CD4-positive, alpha-beta T cell treated with Interleukin-17A for 1 hour (primary cell): ENCODE measurements at regions not wholly inside any gene's neighbourhood (a gene's known extent, or its start where the extent isn't known, plus 50 kb on each side); places are given as distances from the start of the nearest gene placed in this dataset.

Experiments
- DNase-seq: peaks from one replicate; pipeline ENCODE4 v3.0.0-alpha.2; 2020

DNA sequence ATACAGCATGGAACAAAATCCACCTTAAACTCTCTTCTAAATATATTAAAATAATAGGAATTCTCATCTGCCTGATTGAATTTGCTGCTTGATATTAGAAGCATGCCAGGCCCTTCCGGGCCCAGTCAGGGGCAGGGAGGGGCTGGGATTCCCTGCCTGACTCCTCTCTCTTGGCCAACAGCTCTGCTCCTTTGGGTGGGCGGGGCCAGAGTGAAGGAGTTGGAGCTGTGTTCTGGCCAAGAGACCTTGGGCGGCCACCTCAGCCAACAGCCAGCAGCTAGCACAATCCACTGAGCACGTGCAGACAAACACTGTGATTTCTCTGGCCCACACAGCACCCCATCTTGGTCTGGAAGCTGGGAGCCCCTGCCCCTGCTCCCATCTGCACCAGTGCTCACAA is 140.3 kb downstream of the PJA1 start:
- DNase-seq, result no peak

DNA sequence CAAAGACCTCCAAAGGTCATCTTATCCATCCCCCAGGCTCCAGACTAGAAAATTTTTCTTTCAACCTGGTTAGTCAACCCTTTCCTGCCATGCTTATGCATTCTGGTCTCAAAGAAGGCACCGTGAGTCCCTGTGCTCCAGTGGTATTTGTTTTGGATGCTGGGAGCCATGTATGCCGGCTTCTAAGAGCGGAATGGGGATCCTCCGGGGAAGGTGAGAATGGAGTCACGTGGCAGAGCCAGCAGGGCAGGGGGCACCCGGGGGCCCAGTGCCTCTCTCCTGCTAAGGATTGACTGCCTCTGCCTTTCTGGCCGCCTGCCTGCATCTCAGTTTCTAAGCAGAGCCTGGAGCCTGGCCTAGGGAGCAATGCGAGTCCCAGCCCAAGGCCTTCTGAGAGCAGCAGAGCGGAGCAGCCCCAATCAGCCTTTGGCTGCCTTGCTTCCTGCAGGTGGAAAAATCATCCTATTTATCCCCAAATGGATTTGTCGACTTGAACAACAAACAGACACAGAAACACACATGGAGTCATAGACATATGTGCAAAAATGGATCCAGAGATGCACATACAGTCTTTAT is 141.0 kb downstream of the PJA1 start:
- no peak for DNase-seq

DNA sequence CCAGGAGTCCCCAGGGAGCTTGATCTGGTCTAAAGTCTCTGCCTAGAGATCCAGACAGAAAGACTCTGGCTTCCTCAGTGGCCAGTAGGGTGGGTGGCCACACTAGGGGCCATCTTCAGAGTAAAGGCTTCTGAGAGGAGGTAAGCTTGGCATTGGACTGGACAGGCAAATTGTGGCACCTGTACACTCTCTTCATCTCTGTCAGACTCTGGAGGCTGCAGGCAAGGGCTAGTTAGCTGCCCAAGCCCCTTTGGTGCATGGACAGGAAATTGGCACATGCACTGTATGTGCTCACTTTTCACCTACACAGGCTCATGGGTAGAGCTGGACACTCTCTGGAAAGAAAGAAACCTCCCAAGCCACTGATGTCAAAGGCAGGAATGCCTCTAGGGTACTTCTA is 142.8 kb downstream of the PJA1 start:
- DNase-seq, result no peak

DNA sequence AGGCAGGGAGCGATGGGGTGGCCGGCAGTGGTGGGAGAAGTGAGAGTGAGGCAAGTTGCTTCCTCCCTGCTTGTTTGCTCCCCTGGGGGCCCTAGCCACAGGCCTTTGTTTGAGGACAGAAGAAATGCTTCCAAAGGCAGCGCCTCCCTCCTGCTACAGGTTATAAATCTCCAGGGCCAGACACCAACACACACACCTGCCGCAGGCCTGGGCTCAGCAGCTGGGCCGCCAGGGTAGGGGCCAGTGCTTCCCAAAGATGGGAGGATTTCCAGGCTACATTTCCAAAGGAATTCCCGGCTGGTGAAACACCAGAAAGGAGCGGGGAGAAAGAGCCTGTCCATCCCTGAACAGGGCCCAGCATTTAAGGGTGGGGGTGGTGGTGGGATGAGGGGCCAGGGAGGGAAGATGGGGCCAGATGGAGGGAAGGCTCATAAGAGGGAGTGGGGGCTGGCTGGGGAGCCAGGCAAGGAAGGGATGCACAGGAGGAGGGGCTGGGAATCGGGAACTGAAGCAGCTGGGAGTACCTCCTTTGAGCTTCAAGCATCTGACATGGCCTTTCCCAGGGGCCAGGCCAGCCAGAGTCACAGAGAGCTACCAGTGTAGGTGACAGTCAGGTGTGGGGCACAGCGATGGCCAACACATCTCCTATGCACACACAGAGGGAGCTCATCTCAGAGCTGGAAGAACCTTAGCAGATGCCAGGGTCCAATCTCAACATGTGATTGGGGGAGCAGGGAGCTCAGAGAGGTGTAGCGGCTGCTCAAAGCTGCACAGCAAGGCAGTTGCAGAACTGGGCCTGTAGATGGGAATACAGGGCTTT is 143.9 kb downstream of the PJA1 start:
- DNase-seq, result no peak

DNA sequence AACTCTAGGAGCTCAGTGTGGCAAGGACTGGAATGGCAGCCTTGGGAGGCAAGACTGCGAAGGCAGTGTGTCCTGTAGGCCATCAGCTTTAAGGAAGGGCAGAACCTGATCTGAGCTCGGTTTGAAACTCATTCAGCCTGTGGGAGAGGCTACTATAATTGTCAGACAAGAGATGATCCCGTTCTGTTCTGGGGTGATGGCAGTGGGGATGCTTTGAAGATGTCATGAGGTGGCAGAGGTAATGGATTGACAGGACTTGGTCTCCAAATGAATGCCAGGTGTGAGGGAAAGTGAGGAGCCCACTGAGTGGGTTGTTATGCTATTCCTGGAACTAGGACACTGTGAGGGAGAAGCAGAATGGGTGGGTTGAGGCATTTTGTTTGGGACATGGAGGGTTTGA is 144.9 kb downstream of the PJA1 start:
- no peak for DNase-seq

DNA sequence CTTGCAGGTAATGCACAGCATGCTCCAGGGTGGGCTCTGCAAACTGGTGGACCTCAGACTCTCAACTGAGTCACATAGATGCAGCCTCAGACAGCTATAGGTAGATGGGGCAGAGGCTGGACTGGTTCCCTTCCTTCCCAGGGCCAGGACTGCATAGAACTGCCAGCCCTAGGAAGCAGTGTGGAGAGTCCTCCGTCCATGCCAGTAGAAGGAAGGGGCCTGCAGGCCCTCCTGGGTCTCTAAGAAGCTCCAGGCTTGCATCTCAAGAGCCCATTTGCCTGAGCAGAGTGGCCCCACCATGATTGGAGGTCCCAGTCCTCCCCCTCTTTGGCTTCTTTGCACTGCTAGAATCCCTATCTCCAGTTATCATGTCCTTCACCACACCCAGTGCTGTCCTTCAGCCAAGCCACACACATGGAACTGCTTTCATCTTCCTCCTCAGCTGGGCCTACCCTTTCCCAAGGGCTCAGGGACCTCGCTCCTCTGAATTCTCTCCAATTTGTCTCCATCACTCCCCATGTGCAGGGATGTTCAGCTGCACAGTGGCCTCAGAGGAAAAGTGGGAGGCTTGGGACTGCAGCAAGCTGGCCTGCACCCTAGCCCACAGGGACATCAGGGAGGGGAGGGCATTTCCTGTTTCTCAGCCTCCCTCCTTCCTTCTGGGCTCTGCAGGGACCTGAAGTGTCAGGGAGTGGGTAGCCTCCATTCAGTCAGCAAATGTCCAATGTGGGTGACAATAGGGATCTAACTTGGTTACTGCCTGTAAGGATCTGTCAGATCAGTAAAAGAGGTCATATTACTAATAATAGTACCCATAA is 146.0 kb downstream of the PJA1 start:
- DNase-seq, result no peak

DNA sequence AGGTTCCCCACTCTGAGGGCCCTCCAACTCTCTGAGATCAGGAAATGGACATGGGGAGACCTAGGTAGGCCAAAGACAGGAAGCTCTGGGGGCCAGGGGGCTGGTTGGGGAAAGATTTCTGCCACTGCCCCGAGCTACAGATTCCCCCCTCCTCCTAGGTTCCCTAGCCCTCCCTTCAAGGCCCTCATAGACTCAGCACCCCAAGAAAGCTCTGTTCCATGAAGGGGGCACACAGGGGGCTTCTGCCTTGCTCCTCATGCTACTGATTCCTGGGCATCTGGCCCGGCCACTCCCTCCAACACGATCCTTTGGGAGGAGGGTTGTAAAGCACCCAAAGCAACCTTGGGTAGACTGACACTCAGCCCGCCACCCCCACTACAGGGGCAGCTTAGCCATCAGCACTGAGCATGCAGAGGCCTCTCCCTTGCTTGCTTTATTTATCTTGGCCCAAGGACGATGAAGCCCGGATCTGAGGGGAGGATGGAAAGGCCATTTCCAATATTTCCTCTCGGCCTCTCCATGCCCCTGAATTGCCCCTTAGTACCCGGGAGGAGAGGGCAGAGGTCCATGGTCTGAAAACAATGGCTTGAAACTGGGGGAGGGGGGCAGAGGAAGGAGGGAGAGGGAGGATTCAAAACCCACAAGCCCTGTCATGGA is 146.7 kb downstream of the PJA1 start:
- DNase-seq, result no peak

DNA sequence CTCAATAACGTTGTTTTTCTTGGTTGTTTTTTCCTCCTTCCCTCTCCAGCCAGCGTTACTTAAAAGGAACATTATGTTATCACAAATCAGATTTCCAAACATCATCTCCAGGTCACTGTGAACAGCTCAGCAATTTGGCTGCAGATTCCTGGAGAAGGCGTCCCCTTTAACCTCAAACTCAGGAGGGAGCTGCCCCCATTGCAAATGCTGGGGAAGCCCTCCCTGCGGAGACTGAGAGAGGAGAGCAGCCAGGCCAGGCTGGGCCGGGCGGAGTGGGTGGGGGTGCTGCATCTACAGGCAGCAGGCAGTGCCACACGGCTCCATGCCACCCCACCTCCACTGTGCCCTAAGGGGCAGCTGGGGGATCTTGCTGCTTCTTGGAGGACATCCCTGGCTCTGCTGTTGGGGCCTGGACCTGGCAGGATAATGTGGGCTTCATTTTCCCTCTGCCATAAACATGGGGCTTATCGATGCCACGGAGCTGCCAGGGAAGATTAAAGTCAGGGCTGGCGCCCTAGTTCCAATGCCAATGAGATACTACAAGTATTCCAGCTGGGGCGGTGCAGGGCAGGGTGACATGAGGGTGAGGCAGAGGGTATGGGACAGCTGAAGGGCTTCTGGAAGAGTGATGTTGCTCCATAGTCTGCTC is 148.8 kb downstream of the PJA1 start:
- no peak for DNase-seq

DNA sequence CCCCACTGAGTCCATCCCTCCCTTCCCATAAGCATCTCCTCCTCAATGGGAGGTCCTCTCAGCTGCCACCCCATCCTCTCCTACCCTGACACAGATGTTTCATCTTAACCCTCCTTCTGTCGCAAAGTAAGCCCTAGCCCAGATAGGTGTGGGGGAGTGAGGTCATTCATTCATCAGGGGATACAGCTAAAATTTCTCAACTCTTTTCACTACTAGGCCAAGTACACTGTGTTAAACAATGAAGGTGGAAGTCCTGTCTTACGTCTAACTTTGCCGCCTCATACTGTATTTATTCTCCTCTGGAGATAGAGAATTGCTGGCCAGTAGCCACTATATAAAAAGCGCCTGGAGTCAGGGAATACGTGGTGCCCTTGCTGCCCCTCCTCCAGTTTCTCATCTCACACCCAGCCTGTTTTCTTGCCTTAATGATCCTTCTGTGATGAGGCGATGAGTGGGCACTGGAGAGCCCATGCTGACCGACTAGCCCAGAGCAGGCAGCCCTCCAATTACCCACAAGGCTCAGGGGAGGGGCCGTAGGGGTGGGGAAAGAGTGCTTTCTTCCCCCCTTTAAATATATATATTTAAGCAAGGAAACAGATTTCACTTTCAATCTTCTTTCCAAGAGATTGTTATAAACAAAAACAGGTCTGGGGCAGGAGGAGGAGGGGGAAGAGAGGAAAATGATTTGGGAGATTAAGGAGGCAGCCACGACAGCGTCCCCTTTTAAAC is 149.5 kb downstream of the PJA1 start:
- DNase-seq, result no peak

DNA sequence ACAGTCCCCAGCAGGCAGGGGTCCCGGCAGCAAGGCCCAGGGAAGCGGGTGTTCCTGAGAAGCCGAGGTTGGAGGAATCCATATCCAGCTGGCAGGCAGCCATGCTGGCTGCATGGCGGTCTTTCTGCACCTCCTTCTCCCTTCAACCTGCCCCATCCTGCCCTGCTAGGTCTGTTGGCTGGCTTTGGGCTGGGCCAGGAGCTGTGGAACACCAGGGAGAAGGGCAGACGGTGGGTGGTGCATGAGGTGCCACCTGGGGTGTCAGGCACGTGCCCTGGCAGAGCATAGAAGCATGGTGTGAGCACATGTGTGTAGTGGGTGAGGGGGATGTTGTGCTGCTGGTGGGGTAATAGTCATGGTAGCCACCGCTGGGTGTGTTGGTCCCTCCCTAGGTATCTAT is 150.1 kb downstream of the PJA1 start:
- no peak for DNase-seq

DNA sequence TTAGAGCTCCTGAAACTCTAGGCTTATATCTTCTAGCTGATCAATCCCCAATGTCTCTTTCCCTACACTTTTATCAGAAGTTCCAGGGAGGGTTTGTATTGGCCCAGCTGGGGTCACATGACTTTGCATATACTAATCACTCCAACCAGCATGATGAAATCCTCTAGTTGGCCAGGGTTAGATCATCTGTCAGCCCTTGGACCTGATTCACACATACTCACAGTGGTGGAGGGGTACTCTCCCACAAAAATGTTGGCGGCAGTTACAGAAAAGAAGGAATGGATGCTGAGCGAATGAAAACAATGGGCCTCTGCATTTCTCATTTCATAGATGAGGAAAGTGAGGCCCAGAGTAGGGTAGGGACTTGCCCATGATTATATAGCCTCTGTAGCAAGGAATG is 151.1 kb downstream of the PJA1 start:
- no peak for DNase-seq

DNA sequence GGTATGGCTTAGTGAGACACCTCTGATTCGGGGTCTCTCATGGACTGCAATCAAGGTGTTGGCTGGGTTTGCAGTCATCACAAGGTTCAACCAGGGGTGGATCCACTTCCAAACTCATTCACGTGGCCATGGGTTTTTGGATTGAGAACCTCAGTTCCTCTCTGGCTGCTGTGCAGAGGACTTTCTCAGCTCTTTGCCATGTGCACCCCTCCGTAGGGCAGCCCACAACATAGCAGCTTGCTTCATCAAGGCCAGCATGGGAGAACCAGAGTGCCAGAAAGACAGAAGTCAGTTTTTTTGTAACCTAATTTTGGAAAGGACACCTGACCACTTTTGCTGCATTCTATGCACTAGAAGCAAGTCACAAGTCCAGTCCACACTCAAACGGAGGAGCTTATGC is 154.9 kb downstream of the PJA1 start:
- DNase-seq, result no peak

DNA sequence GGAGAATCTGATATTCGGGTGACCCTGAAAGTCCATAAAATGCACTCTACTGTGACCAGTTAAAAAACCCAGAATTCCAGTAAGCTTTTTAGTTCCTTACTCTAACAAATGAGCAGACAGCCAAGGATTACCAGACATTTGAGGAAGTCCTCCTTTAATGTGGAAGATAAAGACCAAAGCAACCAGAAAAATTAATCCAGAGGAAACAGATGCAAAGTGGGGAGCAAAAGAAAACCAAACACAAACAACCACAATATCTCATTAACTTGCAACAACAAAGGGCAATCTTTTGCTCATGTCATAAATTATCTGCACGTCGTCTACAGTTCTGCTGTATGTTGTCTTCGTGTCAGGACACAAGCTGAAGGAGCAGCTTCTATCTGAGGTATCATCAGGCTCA is 164.4 kb downstream of the PJA1 start:
- no peak for DNase-seq

DNA sequence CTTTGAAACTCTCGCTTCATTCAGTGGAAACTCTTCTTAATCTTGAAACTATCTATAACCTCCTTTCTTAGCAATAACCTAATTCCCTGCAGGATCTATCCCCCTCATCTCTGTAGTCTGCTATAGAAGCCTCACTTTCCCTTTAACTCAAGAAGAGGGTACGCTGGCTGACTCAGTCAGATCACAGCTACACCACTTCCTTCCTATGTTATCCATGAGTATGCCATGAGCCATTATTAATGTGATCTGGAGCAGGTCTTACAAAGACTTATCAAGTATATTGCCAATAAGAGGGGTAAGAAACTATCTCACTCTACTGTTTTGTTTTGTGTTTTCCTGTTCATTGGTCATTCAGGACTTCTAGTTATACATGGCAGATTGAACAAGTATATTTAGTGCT is 165.3 kb downstream of the PJA1 start:
- DNase-seq, result no peak

DNA sequence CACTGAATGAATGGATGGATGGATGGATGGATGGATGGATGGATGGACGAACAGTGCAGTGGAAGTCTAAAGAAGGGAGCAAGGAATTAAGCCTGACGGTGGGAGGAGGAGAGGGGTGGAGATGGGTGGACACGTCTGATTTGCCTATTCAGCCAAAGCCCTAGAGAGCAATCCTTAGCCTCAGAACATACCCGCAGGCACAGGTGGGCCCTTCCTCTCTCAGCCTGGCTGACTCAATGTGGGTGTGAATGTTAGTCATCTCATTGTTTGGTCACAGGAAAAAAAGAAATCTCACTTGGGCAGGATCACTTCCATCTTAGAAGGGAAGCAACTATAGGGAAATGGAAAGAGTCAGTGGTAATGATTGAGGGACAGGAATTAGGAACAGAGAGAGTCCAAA is 165.9 kb downstream of the PJA1 start:
- DNase-seq, result no peak

DNA sequence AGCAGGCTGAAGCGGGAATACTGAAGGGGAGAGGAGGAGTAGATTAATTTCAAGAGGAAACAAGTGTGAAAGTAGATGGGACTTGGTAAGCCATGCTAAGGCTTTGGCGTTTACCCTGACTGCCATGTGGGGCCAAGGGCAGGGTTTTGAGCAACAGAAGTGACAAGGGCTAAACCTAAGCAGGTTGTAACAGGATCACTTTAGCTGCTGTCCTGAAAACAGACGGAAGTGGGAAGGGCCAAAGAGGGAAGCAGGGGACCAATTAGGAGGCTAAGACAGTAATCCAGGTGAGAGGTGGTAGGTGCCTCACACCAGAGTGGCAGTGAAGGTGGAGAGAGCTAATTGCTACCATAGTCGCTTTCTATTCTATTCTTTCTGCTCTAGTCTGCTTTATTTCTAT is 166.5 kb downstream of the PJA1 start:
- no peak for DNase-seq

DNA sequence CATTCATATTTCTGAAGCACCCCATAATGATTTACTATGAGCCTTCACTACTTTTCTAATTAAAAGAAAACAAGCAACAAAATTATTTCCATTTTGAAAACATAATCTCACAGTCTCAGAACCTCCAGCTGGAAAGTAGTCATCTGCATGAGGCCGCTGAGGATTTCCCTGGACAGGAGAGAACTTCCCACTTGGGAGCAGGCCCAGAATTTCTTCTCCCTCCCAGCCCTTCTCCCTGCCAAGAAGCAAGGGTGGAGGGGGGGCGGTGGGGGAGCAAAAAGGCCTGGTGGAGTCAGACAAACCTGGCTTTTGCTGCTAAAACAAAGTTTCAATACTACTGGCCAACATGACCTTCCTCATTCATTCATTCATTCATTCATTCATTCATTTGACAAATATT is 167.3 kb downstream of the PJA1 start:
- DNase-seq, result no peak

DNA sequence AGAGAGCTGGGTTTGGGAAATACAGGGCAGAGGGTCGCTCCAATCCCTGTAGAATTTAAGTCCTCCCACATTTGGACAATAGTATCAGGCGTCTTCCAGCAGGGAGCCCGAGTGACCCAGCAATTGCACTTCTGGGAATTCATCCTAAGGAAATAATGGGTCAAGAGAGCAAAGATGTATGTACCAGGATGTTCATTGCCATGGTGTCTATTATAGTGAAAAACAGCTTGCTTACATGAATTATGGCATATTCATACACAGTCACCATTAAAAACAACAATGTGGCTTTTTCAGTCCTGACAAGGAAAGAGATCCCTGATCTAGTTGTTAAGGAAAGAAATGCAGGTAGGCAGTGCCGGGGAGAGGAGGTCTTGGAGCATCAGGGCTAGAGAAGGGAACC is 167.7 kb downstream of the PJA1 start:
- DNase-seq, result no peak

DNA sequence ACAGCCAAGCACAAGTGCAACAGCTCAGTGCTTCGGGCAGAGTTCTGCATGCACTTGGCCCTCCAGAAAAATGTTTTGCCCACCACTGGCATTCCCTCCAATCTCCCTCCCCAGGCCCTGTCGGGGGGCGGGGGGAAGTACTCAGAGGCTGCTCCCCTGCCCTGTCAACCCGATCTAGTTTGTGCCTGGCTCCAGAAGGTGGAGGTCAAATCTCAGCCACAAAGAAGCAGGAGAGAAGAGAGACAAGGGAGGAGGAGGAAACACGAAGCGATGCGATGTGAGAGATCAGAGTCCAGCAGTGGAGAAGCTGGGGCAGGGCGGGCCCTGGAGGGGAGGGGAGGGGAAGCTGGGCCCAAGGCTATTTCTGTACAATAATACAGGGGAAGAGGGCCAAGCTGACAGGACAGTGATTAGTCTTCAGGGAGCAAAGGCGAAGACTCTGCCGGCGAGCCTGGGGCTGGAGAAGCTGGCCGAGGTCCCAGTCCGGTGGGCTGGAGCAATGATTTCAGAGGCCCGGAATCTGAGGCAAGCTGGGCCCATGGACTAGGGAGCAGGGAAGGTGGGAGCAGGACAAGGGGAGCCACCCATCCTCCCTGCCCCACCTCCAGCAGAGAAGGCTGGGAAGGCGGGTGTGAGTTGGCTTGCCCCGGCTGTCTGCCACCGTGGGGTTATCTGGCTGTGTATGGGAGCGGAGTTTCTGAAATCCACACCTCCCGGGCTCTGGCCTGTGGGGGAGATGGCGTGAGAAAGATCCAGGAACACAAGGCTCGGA is 167.1 kb downstream of the EFNB1 start:
- DNase-seq, result no peak

DNA sequence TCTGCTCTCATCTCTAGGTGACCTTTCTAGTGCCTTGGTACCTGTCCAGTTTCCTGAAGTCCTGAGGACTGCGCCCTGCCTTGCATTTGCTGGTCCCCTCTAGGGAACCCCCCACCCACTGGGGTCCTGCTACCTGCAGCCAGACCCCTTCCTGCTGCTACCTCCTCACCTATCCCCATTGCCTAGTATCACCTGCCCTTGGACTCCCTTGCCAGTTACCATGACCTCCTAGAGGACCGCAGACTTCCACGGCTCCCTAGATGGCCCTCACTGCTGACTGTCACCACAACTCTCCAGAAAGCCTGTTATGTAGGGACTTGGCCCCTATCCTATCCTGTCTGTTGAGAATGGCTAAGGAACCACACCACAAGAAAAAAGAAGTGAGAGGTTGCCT is 166.6 kb downstream of the EFNB1 start:
- no peak for DNase-seq

DNA sequence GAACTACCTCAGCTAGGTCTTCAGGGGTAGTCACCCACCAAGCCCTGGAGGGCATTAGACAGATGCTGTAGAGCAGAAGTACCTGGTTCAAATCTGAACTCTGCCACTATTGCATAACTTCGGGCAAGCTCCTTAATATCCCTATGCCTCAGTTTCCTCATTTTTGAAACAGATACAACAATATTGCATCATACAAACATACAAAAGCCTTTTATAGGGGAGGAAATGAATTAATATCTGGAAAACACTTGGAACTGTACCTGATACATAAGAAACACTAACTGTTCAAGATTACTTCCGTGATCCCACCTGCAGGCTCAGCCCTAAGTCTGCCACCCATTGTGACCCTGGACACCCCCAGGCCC is 166.1 kb downstream of the EFNB1 start:
- no peak for DNase-seq
